Endothelial cell of umbilical vein (primary cell): ENCODE measurements at regions not wholly inside any gene's neighbourhood (a gene's known extent, or its start where the extent isn't known, plus 50 kb on each side); places are given as distances from the start of the nearest gene placed in this dataset.

ENCODE experiments used
- BruUV-seq: library from RNA; stranded (reverse); fragments of 400-500 nt; replicated peaks from 2 replicates; lab custom pipeline; 2021; lab: Mats Ljungman, UMichigan
- CTCF ChIA-PET: fragments of 300-600, 350-600 bp; sonication (Branson Sonifier 250); formaldehyde crosslinking; loops from one replicate; lab custom pipeline; 2021; ENCODE audit warnings: antibody characterized with exemption, inconsistent platforms; lab: Charles Lee
- POLR2A ChIA-PET: fragments of 300-600, 350-600 bp; sonication (Branson Sonifier 250); formaldehyde crosslinking; loops from one replicate; lab custom pipeline; 2021; ENCODE audit warnings: antibody characterized with exemption, inconsistent platforms; lab: Charles Lee
- DNase-seq: peaks from one replicate; pipeline ENCODE4 v3.0.0-alpha.2; 2011; ENCODE audit warnings: low read depth, low spot score
- FAIRE-seq: peaks from 2 replicates; lab custom pipeline; 2011; peaks lifted over from hg19 to GRCh38; lab: Jason Lieb, UNC
- H2AFZ ChIP-seq: 2 replicates; pipeline ENCODE4 v1.6.0; 2012; ENCODE audit warnings: low read depth, low read length, control low read depth, inconsistent platforms
- H3K27ac ChIP-seq: 2 replicates; pipeline ENCODE4 v1.5.1; 2011; ENCODE audit warnings: low read depth, mild to moderate bottlenecking, control low read depth, low read length, moderate library complexity; ENCODE audit not compliant: insufficient read depth
- H3K27me3 ChIP-seq, 2 experiments: 2 replicates each; pipeline versions ENCODE4 v1.6.0 to v1.6.1; 2011; ENCODE audit warnings: low read length in 2 of 2, mixed read lengths in 1 of 2; ENCODE audit not compliant: control insufficient read depth in 2 of 2, insufficient read depth in 2 of 2
- H3K36me3 ChIP-seq, 2 experiments: 2 replicates in 1 of 2; 3 replicates in 1 of 2; pipeline ENCODE4 v1.5.1; 2011; ENCODE audit warnings: low read length in 2 of 2, mild to moderate bottlenecking in 1 of 2, moderate library complexity in 1 of 2; ENCODE audit not compliant: control insufficient read depth in 2 of 2, insufficient read depth in 2 of 2; ENCODE audit errors: extremely low read depth in 1 of 2
- H3K4me1 ChIP-seq: 3 replicates; pipeline ENCODE4 v1.5.1; 2011; ENCODE audit warnings: mild to moderate bottlenecking, low read length; ENCODE audit not compliant: control insufficient read depth, insufficient read depth; ENCODE audit errors: extremely low read depth
- H3K4me2 ChIP-seq: 2 replicates; pipeline ENCODE4 v1.6.1; 2011; ENCODE audit warnings: low read length, control low read depth, mixed read lengths; ENCODE audit not compliant: insufficient read depth
- H3K4me3 ChIP-seq, 3 experiments: fragments of 200-600 bp in 1 of 3; sonication (generic), shearing (Covaris generic) in 1 of 3; replicated peaks in 1 of 3; 2 replicates each; pipeline ENCODE4 v1.5.1; 2011 to 2016; ENCODE audit warnings: control low read depth in 3 of 3, low read length in 3 of 3, mild to moderate bottlenecking in 2 of 3, inconsistent platforms in 1 of 3, low read depth in 1 of 3, moderate library complexity in 1 of 3; ENCODE audit not compliant: insufficient read depth in 1 of 3
- H3K79me2 ChIP-seq: 2 replicates; pipeline ENCODE4 v1.6.0; 2012; ENCODE audit warnings: low read length, inconsistent platforms; ENCODE audit not compliant: control insufficient read depth, insufficient read depth
- H3K9ac ChIP-seq: replicated peaks from 2 replicates; pipeline ENCODE3; 2011; ENCODE audit warnings: low read length, control low read depth; ENCODE audit not compliant: insufficient read depth; ENCODE audit errors: extremely low read depth
- H3K9me1 ChIP-seq: replicated peaks from 3 replicates; pipeline ENCODE4 v1.6.0; 2011; ENCODE audit warnings: mild to moderate bottlenecking, low read length; ENCODE audit not compliant: control insufficient read depth, insufficient read depth; ENCODE audit errors: extremely low read depth
- H3K9me3 ChIP-seq: replicated peaks from 2 replicates; pipeline ENCODE4 v1.5.1; 2012; ENCODE audit warnings: low read length, inconsistent platforms; ENCODE audit not compliant: control insufficient read depth, insufficient read depth
- H4K20me1 ChIP-seq: replicated peaks from 2 replicates; pipeline ENCODE3; 2011; ENCODE audit warnings: mild to moderate bottlenecking, low read length; ENCODE audit not compliant: control insufficient read depth, insufficient read depth; ENCODE audit errors: extremely low read depth
- CTCF ChIP-seq, 2 donors: IDR thresholded peaks; 1 replicate in 1 of 2; 2 replicates in 1 of 2; pipeline ENCODE4 v1.5.1; 2011; ENCODE audit warnings: low read length in 2 of 2, mild to moderate bottlenecking in 2 of 2, moderate library complexity in 2 of 2, control low read depth in 1 of 2, inconsistent platforms in 1 of 2, low read depth in 1 of 2; ENCODE audit not compliant: insufficient read depth in 1 of 2; ENCODE audit errors: extremely low read depth in 1 of 2
- EZH2 ChIP-seq: IDR thresholded peaks from 2 replicates; pipeline ENCODE4 v1.6.1; 2012; ENCODE audit warnings: borderline replicate concordance, low read depth, mild to moderate bottlenecking, moderate library complexity, low read length, inconsistent platforms; ENCODE audit not compliant: severe bottlenecking
- FOS ChIP-seq: IDR thresholded peaks from 2 replicates; pipeline ENCODE4 v1.6.1; 2011; ENCODE audit warnings: mild to moderate bottlenecking, low read length, moderate library complexity, borderline replicate concordance; ENCODE audit not compliant: insufficient read depth
- GATA2 ChIP-seq: IDR thresholded peaks from 2 replicates; pipeline ENCODE4 v1.7.0; 2011; ENCODE audit warnings: low read depth, mild to moderate bottlenecking, moderate library complexity, mixed read lengths, low read length; ENCODE audit not compliant: insufficient read length, insufficient read depth
- JUN ChIP-seq: IDR thresholded peaks from 2 replicates; pipeline ENCODE4 v1.6.1; 2011; ENCODE audit warnings: borderline replicate concordance, low read depth; ENCODE audit not compliant: insufficient read length, insufficient read depth
- MYC ChIP-seq: IDR thresholded peaks from one replicate; pipeline ENCODE4 v1.6.1; 2011; ENCODE audit warnings: mild to moderate bottlenecking, low read depth, low read length
- POLR2A ChIP-seq: IDR thresholded peaks from 2 replicates; pipeline ENCODE4 v1.6.1; 2012; ENCODE audit warnings: low read depth, mild to moderate bottlenecking, control low read depth, low read length
- POLR2AphosphoS5 ChIP-seq: IDR thresholded peaks from 2 replicates; pipeline ENCODE4 v1.6.1; 2012; ENCODE audit warnings: low read depth, mild to moderate bottlenecking, control low read depth, low read length, moderate library complexity; ENCODE audit not compliant: insufficient read depth
- dilution Hi-C: fragments of 300-500 bp; cut with MboI; formaldehyde crosslinking; loops from one replicate; pipeline ENCODE4 v1.15.0; 2019; ENCODE audit warnings: low sequenced_read_pairs; ENCODE audit not compliant: extremely low pct_ligation_motif_present
- intact Hi-C: fragments of 100-400 bp; cut with micrococcal nuclease; formaldehyde crosslinking; loops from one replicate; pipeline ENCODE4 v1.10.0; 2022
- TF ChIP-seq, protein P1 (sequence below): IDR thresholded peaks from 2 replicates; pipeline ENCODE4 v1.6.1; 2011; ENCODE audit not compliant: insufficient read depth, insufficient read length

- Histone ChIP-seq H3K27me3 (no peaks in the 10 kb centered on the region), H4K20me1 (no peaks in the 10 kb centered on the region), H3K9me3 (no peaks in the 10 kb centered on the region), H3K4me3 (no peak overlapping the region), H3K4me2 (no peak overlapping the region), H3K9ac (no peak overlapping the region), H3K4me1 (no peaks in the 10 kb centered on the region), H3K79me2 (no peaks in the 10 kb centered on the region), H3K9me1 (no peaks in the 10 kb centered on the region), H3K27ac (no peak overlapping the region), H2AFZ (no peak overlapping the region), H3K36me3 (no peaks in the 10 kb centered on the region)
- dilution Hi-C loops = no loop called here
- ChIA-PET CTCF (no interaction called here), POLR2A (no interaction called here)
- BruUV-seq = no TSS peak
- no peak for DNase-seq
- TF ChIP-seq CTCF (IDR thresholded peaks at IDR 0.05; ENCODE audit: extremely low read depth in 1 of 2, insufficient read depth in 1 of 2, low read depth in 1 of 2, low read length in 2 of 2) (no peak), GATA2 (no peak), FOS (no peak), JUN (no peak), EZH2 (no peak), POLR2AphosphoS5 (no peak), POLR2A (no peak), MYC (no peak)
- TF ChIP-seq, protein P1, sequence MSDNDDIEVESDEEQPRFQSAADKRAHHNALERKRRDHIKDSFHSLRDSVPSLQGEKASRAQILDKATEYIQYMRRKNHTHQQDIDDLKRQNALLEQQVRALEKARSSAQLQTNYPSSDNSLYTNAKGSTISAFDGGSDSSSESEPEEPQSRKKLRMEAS = no peak
- FAIRE-seq = no peak
- intact Hi-C loops = no loop called here
Observed at GRCh38 chr1:222241410-222241809, 306.5 kb downstream of the HHIPL2 start.
